HG03520 (cell line): ENCODE measurements at regions not wholly inside any gene's neighbourhood (a gene's known extent, or its start where the extent isn't known, plus 50 kb on each side); places are given as distances from the start of the nearest gene placed in this dataset.
"Not testable (repeated sequence)": the region's sequence is repeated elsewhere in the genome, so short reads cannot be mapped to it uniquely, and the experiment has no call there.

ENCODE experiments used
- ATAC-seq: cut with Tn5 transposase; IDR thresholded peaks from one replicate; pipeline ENCODE4 v1.9.1; 2021; ENCODE audit warnings: mild to moderate bottlenecking, moderate library complexity; ENCODE audit not compliant: unreplicated experiment

DNA sequence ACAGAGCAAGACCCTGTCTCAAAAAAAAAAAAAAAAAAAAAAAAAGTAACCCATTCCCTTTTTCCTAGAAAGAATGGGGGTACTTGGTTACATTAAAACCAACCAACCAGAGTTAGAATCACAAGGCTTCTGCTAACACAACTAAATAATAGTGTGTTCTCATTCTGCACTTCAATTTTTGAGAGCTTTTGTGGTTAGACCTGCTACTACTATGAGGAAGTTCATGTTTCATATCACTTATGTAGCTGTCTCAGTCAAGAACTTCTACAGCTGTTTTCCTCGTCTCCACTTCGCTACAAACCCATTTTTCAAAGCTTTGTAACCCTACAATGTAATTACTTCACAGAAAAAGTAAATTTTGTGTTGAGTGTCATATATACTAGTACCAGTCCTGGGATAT lies 58.3 kb downstream of the PDHA2 start:
- no peak for ATAC-seq

DNA sequence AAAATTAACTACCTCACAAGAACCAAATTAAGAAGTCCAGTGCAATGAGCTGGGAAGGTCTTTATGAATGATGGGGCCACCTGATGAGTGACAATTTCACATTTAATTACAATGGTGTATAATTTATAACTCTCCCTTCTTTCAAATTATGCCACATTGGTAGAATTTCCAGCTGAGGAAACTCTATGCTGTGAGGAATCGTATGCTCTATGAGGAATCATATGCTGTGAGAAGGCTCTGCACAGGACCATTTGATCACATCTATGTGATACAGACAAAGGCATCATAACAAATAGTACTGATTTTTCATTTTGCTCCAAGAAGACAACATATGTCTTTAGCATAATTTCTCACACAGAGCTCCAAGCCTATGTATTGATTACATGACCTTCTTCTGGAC lies 69.3 kb downstream of the PDHA2 start:
- no peak for ATAC-seq

DNA sequence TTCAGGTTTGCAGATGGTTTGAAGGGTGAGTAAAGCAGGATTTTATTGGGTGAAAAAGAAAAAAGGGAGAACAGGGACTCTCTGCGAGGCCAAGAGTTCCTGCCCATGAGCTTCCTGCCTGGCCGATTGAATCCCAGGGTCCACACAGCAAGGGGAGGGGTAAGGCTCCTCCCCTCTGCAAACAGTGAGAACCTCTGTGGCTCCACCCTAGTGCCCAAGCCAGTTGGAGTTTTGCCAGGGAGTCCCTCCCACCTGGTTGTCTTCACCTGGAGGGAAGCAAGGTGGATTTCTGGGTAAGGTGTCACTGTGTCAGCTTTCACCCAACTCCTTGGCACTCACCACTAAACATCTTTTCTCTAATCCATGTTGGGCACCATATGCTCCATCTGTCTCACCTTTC lies 70.9 kb downstream of the PDHA2 start:
- no peak for ATAC-seq

DNA sequence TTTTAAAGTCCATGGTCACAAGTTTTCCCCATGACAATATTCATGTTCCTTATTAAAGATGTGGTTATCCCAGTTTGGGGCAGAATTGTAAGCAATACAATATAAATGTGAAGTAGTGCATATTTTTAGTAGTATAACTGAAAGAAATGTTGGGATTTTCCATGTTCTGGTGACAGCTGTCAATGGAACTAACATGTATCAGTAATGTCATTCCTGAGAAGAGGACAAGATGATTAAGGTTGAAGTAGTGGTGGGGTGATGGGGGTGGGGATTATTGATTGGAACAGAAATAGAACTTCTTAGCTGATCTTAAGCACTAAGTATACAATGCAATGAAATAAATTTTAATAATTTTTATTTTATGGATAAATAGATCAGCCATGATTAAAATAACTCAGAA lies 81.6 kb downstream of the PDHA2 start:
- ATAC-seq = no peak

DNA sequence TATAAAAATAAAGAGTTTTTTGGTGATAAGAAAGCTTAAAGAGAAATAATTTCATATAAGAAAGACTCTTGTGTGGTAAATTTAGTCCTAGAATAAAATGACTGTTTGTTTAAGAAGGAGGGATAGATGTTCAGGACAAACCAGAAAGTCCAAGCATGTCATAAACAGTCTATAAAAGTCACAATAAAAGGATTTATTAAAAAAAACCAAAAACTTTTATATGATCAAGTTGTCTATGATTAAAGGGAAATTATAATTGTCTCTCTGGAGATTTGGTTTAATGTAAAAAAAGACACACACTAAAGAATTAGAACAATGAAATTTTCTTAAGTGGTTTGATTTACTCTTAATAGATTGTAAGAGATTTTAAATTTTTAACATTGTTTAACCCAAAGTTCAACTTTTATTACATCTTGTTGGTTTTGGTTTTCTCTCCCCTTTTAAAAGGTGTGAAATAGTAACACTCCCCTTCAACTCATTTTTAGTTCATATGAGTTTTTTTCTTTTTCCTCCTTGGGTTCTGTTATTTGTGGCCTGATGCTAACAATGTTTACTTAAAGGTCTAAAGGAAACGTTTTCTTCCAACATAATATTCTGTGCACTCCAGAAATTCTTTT lies 89.7 kb downstream of the PDHA2 start:
- ATAC-seq = no peak

DNA sequence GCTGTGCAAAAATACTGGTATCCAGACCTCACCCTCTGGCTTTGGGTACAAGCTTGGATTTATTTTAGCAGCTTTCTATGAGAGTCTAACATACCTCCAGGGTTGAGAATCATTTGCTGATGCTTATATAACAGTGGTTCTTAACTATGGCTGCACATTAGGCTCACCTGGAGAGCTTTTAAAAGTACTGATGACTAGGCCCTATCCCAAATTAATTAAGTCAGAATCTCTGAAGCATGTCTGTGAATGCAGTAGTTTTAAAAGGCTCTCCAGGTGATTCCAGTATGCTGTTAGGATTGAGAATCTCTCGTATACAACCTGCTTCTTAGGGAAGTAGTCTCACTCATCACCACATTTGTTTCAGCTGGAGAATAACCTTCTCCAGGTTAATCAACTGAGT lies 99.2 kb downstream of the PDHA2 start:
- ATAC-seq = no peak

DNA sequence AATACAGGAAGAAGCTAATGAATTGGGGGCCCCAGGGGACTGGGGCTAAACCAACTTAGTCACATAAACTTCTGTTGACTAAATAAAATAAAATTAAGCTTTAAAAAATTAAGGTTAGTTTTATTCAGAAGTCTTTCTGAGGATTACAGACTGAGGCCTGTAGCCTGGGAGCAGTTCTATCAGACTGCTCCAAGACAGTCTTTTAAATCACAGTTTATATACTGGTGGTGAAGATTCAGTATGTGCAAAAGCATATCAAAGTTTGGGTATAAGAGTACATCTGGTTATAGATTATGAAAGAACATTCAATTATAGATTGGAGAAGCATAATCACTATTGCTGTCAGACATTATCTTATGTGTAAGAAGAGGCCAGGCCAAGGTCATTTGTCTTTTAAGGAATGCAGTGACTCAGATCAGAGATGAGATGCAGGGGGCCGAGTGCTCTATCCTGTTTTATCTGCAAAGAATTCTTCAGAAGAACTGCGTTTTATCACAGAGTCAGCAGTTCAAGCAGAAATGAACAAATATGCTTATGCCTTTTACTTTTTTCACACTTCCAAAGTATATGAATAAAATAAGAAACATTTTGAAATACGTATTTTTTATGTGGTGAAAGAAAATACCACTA lies 109.4 kb downstream of the PDHA2 start:
- ATAC-seq = no peak

DNA sequence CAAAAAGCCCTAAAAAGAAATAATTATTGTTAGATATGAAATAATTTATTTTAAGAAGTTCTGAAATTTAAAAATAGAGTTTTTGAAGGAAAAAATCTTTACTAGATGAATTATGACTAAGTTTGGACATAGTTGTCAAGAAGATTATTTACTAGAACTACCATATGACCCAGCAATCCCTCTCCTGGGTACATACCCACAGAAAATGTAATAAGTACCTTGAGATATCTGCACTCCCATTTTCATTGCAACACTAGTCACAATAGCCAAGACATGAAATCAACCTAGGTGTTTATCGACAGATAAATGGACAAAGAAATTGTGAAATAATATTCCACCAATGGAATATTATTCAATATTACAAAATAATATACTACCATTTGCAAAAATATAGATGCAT lies 109.9 kb downstream of the PDHA2 start:
- ATAC-seq = no peak

DNA sequence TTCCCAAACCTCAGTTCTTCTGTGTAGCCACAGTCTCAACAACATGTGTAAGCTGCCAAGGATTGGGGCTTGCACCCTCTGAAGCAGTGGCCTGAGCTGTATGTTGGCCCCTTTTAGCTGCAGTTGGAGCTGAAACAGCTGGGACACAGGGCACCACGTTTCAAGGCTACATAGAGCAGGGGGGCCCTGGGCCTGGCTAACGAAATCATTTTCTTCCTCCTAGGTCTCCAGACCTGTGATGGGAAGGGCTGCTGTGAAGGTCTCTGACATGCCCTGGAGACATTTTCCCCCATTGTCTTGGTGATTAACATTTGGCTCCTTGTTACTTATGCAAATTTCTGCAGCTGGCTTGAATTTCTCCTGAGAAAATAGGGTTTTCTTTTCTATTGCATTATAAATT lies 112.6 kb downstream of the PDHA2 start:
- ATAC-seq = not testable (repeated sequence)

DNA sequence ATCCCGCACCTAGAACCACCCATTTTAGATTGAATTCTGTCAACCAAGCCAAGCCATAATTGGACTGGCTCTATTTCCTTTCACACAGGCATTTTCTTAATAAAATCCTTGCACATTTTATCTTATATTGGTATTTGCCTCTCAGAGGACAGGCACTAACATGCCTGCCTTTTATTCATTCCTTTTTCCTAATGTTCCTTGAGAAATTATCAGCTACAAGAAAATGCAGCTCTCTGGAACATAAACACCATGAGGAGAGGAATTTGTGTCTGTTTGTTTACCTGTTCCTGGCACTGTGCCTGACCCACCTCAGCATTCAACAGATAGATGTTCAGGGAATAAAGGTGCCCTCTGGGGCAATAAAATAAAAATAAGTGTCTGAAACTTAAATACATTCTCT lies 116.2 kb downstream of the PDHA2 start:
- no peak for ATAC-seq

DNA sequence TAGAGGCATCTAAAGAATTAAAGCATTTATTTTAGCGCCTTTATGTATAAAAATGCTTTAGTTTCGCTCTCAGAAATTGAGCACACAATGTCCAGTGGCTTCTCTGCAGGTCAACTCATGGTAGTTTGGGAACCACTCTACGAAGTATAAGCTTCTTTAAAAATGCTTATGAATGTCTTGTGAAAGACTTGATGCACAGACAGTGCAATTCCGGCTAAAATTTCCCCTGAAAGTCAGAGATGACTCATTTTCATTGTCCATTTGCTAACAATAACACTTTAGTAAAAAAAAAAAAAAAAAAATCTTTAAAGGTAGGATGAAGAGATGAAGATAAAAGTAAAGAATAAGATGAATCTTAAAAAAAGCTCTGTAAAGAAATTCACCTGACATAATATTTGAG lies 117.2 kb downstream of the PDHA2 start:
- ATAC-seq = no peak

DNA sequence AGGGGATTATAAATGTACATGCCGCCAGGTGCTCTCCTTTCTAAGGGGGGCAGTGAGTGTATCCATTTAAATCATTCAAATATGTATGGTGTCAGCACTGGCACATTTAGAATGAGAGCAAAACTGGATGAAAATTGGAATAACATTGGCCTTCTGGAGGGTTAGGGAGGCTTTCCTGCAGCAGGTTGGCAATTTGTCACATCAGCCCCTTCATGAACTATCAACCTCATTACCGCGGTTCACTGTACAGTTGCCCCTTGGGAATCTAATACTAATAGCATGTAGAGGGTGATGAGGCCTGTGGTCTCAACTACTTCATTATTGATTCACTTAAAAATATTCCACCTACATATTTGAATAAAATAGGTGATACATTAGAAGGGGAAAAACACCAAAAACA lies 117.9 kb downstream of the PDHA2 start:
- ATAC-seq = no peak

DNA sequence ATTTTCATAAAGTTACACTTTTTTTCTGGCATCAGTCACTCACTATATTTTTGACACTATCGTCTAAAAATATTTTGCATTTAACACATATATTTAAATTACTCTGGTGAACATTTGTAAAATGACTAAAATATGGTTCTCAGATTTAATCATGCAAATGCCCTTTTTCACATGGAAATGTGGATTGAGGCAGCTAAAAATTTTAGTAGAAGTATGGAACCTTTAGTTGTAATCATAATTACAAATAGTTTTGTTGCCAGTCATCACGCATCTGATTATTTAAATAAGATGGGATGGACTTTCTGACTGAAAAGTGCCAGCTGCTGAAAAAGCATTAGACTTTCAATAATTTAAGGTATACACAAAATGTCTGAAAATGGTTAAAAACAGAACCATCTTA lies 119.3 kb downstream of the PDHA2 start:
- ATAC-seq = no peak

DNA sequence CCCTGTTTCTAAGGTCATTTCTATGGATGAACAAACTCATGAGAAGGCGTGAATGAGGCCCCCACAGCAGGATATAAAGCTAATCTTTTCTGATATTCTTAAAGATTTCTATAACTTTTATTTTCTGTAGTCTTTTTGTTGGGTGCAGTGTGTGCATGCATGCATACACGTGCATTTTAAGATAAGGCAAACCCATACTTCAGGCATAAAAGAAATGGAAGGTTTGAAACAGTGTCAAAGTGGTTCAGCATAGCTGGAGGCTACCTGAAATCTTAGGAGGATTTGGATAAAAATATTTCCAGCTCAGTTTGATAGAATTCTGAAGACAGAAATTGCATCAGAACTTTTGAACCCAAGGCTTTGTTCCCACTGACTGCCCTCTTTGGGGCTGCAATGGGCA lies 119.7 kb downstream of the PDHA2 start:
- no peak for ATAC-seq

DNA sequence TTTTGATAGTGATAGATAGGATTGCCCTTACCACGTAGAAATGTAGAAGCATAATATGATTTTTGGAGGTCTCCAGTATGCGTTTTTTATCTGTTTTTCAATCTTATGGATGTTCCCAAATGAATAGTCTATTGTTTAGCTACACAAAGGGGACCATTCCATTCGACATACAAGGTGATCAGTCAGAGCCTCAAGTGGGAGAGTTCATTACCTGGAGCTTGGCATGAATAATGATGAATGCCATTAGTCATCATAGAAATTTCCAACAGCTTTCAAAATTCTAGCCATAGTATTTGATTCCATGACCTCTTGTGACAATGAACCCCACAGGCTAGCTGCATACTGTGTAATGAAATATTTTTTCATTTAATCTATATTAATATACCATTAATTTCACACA lies 123.6 kb downstream of the PDHA2 start:
- no peak for ATAC-seq

DNA sequence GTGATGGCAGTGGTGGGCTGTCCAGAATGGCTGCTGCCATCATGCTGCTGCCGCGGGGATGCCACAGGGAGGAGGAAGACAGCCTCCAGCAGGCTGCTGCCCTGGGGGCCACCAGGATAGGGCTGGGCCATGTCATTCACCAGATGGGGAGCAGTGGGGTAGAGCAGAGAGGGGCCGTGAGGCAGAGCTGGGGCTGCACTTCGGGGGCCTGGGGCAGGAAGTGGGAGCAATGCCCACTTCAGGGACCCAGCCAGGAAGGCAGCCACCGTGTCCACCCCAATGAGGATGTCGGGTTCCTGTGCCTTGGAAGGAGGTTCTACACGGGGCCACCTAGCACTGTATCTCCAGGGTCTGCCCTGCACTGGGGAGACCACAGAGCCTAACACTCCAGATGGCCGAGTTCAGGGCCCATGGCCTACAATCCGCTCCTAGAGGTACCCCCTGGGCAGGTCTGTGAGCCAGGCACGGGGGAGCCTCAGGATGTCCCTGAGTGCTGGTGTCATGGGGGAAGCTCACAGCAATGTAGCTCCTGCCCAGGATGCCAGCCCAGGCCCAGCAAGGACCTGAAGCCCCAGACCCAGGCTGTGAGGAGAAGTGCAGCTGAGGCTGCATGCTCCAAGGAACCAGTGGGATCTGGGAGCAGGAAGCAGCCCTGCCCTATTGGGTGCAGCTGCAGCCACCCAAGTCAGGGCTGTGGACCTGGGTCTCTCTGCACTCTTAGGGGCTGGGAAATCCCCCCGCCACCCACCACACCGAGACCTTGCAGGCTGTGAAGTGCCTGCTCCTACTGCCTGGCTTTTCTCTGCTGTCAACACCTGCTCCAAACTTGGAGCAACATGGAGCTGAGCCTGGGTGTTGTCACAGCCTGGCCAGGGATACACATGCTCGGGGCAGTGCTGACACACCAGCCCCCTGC lies 140.3 kb downstream of the PDHA2 start:
- ATAC-seq = no peak

DNA sequence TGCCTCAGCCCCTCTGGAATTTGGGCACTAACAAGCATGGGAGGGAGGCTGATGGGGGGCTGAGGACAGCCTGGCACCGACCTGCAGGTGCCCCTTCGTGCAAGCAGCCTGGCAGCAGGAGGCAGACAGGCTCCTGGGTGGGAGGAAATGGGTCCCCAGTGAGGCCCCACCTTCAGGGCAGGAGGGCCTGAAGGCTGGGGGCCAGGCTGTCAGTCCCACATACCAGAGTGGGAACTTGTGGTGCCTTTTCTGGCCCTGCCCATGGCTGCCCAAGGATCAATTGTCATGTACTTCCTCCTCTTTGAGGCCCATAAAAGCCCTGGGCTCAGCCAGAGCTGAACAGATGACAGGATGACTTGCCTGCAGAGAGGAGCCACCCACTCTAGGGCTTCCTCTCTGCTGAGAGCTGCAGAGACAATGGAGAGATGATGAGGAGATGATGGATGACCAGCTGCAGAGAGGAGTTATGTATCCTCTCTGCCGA lies 141.0 kb downstream of the PDHA2 start:
- no peak for ATAC-seq

DNA sequence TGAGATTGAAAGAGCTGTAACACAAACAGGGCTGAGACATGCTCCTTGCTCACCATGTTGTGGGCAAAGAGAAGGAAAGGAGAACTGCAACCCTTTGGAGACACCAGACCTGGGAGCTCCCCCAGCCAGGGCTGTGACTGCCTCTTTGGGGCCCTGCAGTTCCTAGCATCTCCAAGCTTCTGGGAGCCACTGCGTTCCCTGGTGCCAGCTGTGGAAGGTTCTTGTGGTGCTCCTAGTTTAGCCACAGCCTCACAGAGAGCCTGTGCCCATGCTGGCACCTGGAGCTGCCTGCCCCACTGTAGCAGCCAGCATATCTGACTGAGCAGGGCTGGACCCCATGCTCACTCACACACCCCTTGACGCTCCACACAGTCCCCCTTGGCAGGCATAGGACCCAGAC lies 141.7 kb downstream of the PDHA2 start:
- ATAC-seq = no peak

DNA sequence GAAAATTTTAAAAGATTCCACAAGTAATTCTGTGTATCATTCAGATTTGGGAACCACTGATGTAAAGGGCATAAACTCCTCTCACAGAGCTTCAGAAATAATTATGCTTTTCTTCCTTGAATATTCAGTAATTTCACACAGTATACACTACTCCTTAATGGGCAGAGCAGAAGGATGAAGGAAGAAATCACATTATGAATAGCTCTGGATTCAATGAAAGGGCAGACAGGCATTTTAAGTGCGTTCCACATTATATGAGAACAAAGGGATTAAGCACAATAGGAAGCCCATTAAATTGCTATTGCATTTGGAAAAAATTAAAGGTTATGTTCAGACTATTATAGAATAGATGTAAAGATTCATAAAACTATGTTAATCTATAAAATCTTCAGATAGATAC lies 142.6 kb downstream of the PDHA2 start:
- no peak for ATAC-seq

DNA sequence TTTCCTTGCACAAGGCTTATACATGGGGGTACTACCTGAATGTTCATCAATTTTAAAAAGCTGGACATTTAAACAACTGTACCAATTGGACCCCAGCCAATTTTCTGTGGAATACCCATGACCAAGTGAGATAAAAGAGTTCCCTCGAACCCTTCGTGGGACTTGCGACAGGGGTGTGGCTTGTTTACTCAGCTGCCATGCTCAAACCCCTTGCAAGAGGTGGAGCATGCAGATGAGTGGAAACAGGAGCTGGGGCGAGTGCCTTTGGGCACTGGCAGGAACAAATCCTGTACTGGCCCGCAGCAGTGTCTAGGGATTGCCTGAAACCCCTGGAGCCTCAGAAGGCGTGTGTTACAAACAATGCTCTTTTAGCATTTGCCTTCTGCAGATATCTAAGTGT lies 144.2 kb downstream of the PDHA2 start:
- ATAC-seq = no peak

DNA sequence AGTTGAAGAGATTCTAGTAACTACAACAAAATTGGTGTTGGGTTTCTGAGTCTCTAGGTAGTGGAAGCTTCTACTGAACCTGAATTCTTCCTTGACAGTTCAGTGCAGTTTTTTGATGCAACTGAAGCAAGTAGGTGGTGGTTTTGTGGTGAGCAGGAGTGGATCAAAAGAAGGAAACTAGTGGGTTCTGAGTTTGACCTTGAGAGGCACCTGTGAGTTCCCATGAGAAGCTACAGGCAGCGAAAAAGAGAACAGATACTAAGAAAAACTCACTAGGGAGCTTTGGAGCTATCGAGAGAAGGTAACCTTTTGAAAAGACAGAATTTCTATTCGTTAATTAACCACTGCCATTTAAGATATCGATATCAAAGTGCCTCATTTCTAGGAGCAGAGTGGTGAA lies 145.2 kb downstream of the PDHA2 start:
- no peak for ATAC-seq
